ENCODE measurements at regions not wholly inside any gene's neighbourhood (a gene's known extent, or its start where the extent isn't known, plus 50 kb on each side); places are given as distances from the start of the nearest gene placed in this dataset.

GRCh38 chr21:36235058-36235582, 78.5 kb downstream of the DOP1B start (continued):
- peak; percentile 79; the same call in 1 of the 2 replicates for TF ChIP-seq ZBED4 (CRISPR knock-in tag; IDR thresholded peaks at IDR 0.05; ENCODE audit: borderline replicate concordance)
- no peak for TF ChIP-seq MED13 (CRISPR knock-in tag; IDR thresholded peaks at IDR 0.05)
- peak; percentile 53; the same call in 1 of the 2 replicates for TF ChIP-seq ZNF770 (CRISPR knock-in tag; IDR thresholded peaks at IDR 0.05)
- TF ChIP-seq ZNF883 (CRISPR knock-in tag; IDR thresholded peaks at IDR 0.05; ENCODE audit: not compliant biosample characterization), result peak; percentile 22
- TF ChIP-seq TFE3 (CRISPR knock-in tag; IDR thresholded peaks at IDR 0.05), result no peak
- no peak for TF ChIP-seq ZNF282 (IDR thresholded peaks at IDR 0.05; ENCODE audit: partially characterized antibody)
- no peak for TF ChIP-seq NFE2L2 (IDR thresholded peaks at IDR 0.05; ENCODE audit: low read length)
- TF ChIP-seq KDM5B (CRISPR knock-in tag; IDR thresholded peaks at IDR 0.05; ENCODE audit: borderline replicate concordance), result no peak
- peak; percentile 45; the same call in 1 of the 2 replicates for TF ChIP-seq DRAP1 (CRISPR knock-in tag; IDR thresholded peaks at IDR 0.05)
- peak; percentile 38; the same call in 1 of the 2 replicates for TF ChIP-seq KMT2B (CRISPR knock-in tag; IDR thresholded peaks at IDR 0.05)
- 0 out of 2 replicates have a peak, but pooled peaks have one; percentile 35 for TF ChIP-seq ARNT2 (CRISPR knock-in tag; IDR thresholded peaks at IDR 0.05; ENCODE audit: low read depth)
- TF ChIP-seq ZFP1 (CRISPR knock-in tag; IDR thresholded peaks at IDR 0.05), result peak; percentile 81; the same call in 1 of the 2 replicates
- peak; percentile 56; the same call in 1 of the 2 replicates for TF ChIP-seq ZBTB43 (CRISPR knock-in tag; conservative IDR thresholded peaks at IDR 0.05)
- TF ChIP-seq FOXJ3 (CRISPR knock-in tag; IDR thresholded peaks at IDR 0.05; ENCODE audit: borderline replicate concordance), result peak; percentile 91; the same call in 1 of the 2 replicates
- no peak for TF ChIP-seq ZNF703 (CRISPR knock-in tag; IDR thresholded peaks at IDR 0.05; ENCODE audit: borderline replicate concordance)
- TF ChIP-seq ZNF687 (CRISPR knock-in tag; IDR thresholded peaks at IDR 0.05), result peak; percentile 27; the same call in 1 of the 2 replicates

All from HepG2 (cell line).